GM12878 (cell line): ENCODE measurements at regions not wholly inside any gene's neighbourhood (a gene's known extent, or its start where the extent isn't known, plus 50 kb on each side); places are given as distances from the start of the nearest gene placed in this dataset.

Experiments used
- ATAC-seq: fragments of 200-7000 bp; cut with Tn5 transposase; 3 replicates; pipeline ENCODE4 v1.9.1; 2020; ENCODE audit warnings: mild to moderate bottlenecking, moderate library complexity
- BruUV-seq: library from RNA; stranded (reverse); fragments of 400-500 nt; replicated peaks from 2 replicates; lab custom pipeline; 2021; lab: Mats Ljungman, UMichigan
- CTCF ChIA-PET: fragments of 300-600 bp; sonication (Branson Sonifier 250); formaldehyde crosslinking; extraction: SDS; loops from one replicate; lab custom pipeline; 2021; ENCODE audit warnings: inconsistent platforms; lab: Yijun Ruan, JAX
- POLR2A ChIA-PET: fragments of 350-600 bp; formaldehyde crosslinking; extraction: SDS; loops from one replicate; lab custom pipeline; 2021; ENCODE audit warnings: inconsistent platforms; lab: Charles Lee
- RAD21 ChIA-PET: fragments of 300-600 bp; sonication (Branson Sonifier 250); formaldehyde crosslinking; loops from one replicate; lab custom pipeline; 2023; ENCODE audit warnings: antibody characterized with exemption; ENCODE audit not compliant: unreplicated experiment; lab: Charles Lee
- SMC1A ChIA-PET: fragments of 300-600 bp; sonication (Branson Sonifier 250); formaldehyde crosslinking; loops from one replicate; lab custom pipeline; 2023; ENCODE audit not compliant: unreplicated experiment, uncharacterized antibody; lab: Charles Lee
- DNase-seq: peaks from one replicate; pipeline ENCODE4 v3.0.0-alpha.2; 2011; ENCODE audit warnings: low read depth, low spot score
- FAIRE-seq: peaks from 3 replicates; lab custom pipeline; 2011; peaks lifted over from hg19 to GRCh38; lab: Jason Lieb, UNC
- H2AFZ ChIP-seq: 2 replicates; pipeline ENCODE4 v1.6.0; 2011; ENCODE audit warnings: low read depth, low read length, control low read depth; ENCODE audit not compliant: control insufficient read depth
- H3K27ac ChIP-seq: 2 replicates; pipeline ENCODE4 v1.5.1; 2011; ENCODE audit warnings: control low read depth; ENCODE audit not compliant: control insufficient read depth, insufficient read depth
- H3K27me3 ChIP-seq, 2 experiments: replicated peaks in 1 of 2; 2 replicates each; pipeline versions ENCODE4 v1.6.0 to v1.6.1; 2011; ENCODE audit warnings: low read length in 1 of 2; ENCODE audit not compliant: control insufficient read depth in 2 of 2, insufficient read depth in 2 of 2
- H3K36me3 ChIP-seq, 2 experiments: 2 replicates each; pipeline ENCODE4 v1.5.1; 2011; ENCODE audit warnings: low read length in 1 of 2; ENCODE audit not compliant: control insufficient read depth in 2 of 2, insufficient read depth in 2 of 2
- H3K4me1 ChIP-seq: 2 replicates; pipeline ENCODE4 v1.6.1; 2011; ENCODE audit warnings: mild to moderate bottlenecking, low read length, moderate library complexity, mixed read lengths; ENCODE audit not compliant: control insufficient read depth, insufficient read depth
- H3K4me2 ChIP-seq: 2 replicates; pipeline ENCODE4 v1.6.0; 2011; ENCODE audit warnings: control low read depth; ENCODE audit not compliant: control insufficient read depth, insufficient read depth
- H3K4me3 ChIP-seq: fragments of 200-600 bp; sonication (generic); 2 replicates; pipeline ENCODE4 v1.5.1; 2016
- H3K79me2 ChIP-seq: 2 replicates; pipeline ENCODE4 v1.6.0; 2011; ENCODE audit warnings: low read length; ENCODE audit not compliant: control insufficient read depth, insufficient read depth
- H3K9ac ChIP-seq: 2 replicates; pipeline ENCODE4 v1.8.0; 2011; ENCODE audit warnings: low read length, control low read depth, mixed read lengths; ENCODE audit not compliant: control insufficient read depth, insufficient read depth
- H3K9me3 ChIP-seq: replicated peaks from 3 replicates; pipeline ENCODE4 v1.5.1; 2011; ENCODE audit warnings: mild to moderate bottlenecking, low read length; ENCODE audit not compliant: control insufficient read depth, insufficient read depth
- H4K20me1 ChIP-seq: 2 replicates; pipeline ENCODE4 v1.6.0; 2011; ENCODE audit not compliant: control insufficient read depth, insufficient read depth
- ATF7 ChIP-seq: fragments of 450-650 bp; IDR thresholded peaks from 2 replicates; pipeline ENCODE4 v1.6.1; 2016; ENCODE audit warnings: low read depth, mild to moderate bottlenecking
- BRCA1 ChIP-seq: IDR thresholded peaks from 2 replicates; pipeline ENCODE4 v1.6.1; 2011; ENCODE audit warnings: low read depth, low read length, improper control_type of control experiment
- CHD2 ChIP-seq: IDR thresholded peaks from 2 replicates; pipeline ENCODE4 v1.6.1; 2011; ENCODE audit warnings: low read depth, low read length, improper control_type of control experiment, borderline replicate concordance
- ESRRA ChIP-seq: IDR thresholded peaks from 2 replicates; pipeline ENCODE4 v1.6.1; 2012; ENCODE audit warnings: mild to moderate bottlenecking, low read length, improper control_type of control experiment
- FOXM1 ChIP-seq: IDR thresholded peaks from 2 replicates; pipeline ENCODE4 v1.6.1; 2012; ENCODE audit warnings: low read depth, mild to moderate bottlenecking, inconsistent platforms, low read length, moderate library complexity
- HDAC2 ChIP-seq: fragments of 200-600 bp; sonication (generic); IDR thresholded peaks from 2 replicates; pipeline ENCODE4 v1.6.1; 2017
- KDM1A ChIP-seq: fragments of 200-600 bp; sonication (generic); IDR thresholded peaks from 2 replicates; pipeline ENCODE4 v1.6.1; 2016; ENCODE audit warnings: borderline replicate concordance
- MYB ChIP-seq: fragments of 150-350 bp; IDR thresholded peaks from 2 replicates; pipeline ENCODE4 v1.6.1; 2014; ENCODE audit warnings: mild to moderate bottlenecking, low read depth, low read length, borderline replicate concordance
- NR2F1 ChIP-seq: fragments of 450-650 bp; conservative IDR thresholded peaks from 2 replicates; pipeline ENCODE4 v1.6.1; 2017; ENCODE audit warnings: mild to moderate bottlenecking
- PAX5 ChIP-seq: IDR thresholded peaks from 2 replicates; pipeline ENCODE4 v1.6.1; 2011; ENCODE audit warnings: low read depth, low read length, borderline replicate concordance
- RUNX3 ChIP-seq: IDR thresholded peaks from 2 replicates; pipeline ENCODE4 v1.6.1; 2012; ENCODE audit warnings: low read length, inconsistent platforms
- SMAD1 ChIP-seq: fragments of 450-650 bp; IDR thresholded peaks from 2 replicates; pipeline ENCODE4 v1.6.1; 2018; ENCODE audit warnings: mild to moderate bottlenecking, low read depth; ENCODE audit not compliant: partially characterized antibody
- SREBF2 ChIP-seq: IDR thresholded peaks from 2 replicates; pipeline ENCODE4 v1.6.1; 2012; ENCODE audit warnings: mild to moderate bottlenecking, low read length
- SUZ12 ChIP-seq: fragments of 200-600 bp; sonication (generic); IDR thresholded peaks from one replicate; pipeline ENCODE4 v1.6.1; 2018; ENCODE audit warnings: antibody characterized with exemption, mild to moderate bottlenecking; ENCODE audit not compliant: unreplicated experiment
- WGBS: methylation state at CpG from one replicate; pipeline ENCODE4 v1.1.6; 2016; ENCODE audit warnings: low lambda C conversion rate; ENCODE audit not compliant: insufficient replicate concordance, insufficient coverage; ENCODE audit errors: missing lambda C conversion rate; 5-methylcytosine and 5-hydroxymethylcytosine counted together
- in situ Hi-C: fragments of 300-500 bp; cut with MboI; formaldehyde crosslinking; loops from 9 replicates; pipeline ENCODE4 v1.14.3; 2018; ENCODE audit warnings: mixed read lengths
- intact Hi-C: fragments of 100-400 bp; cut with micrococcal nuclease; formaldehyde crosslinking; loops from one replicate; pipeline ENCODE4 v1.14.2; 2022; ENCODE audit not compliant: unreplicated experiment
- TF ChIP-seq, protein P1 (sequence below): fragments of 450-650 bp; IDR thresholded peaks from 2 replicates; pipeline ENCODE4 v1.6.1; 2017; ENCODE audit warnings: borderline replicate concordance

DNA sequence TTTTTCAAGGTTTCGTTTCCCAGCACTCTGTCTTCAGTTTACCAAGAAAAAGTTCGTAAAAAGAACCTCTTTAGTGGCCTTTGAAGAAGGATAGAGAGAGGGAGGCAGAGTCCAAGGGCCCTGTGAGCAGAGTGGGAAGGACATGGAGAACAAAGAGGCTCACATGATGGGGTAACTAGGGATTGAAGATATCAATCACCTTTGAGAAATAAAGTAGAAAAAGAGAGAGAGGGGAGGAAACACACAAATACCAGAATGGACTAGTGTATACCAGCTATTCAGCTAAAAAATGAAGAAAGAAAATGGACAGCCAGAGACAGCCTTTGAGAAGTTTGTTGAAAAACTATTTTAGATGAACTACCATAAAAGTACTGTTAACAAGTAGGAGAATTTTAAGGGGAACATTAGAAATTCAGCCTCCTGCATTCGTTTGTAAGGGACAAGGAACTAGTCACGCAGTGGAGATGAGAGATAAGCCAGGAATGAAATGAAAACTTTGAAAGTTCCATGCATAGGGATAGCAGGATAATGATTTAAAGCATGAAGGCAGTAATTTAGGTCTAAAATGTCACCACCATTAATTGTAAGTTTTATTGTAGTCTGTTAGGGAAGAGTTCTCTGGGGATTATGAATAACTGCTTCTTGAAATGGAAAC lies 82.1 kb downstream of the SPTSSA start (continued):
- TF ChIP-seq, protein P1, sequence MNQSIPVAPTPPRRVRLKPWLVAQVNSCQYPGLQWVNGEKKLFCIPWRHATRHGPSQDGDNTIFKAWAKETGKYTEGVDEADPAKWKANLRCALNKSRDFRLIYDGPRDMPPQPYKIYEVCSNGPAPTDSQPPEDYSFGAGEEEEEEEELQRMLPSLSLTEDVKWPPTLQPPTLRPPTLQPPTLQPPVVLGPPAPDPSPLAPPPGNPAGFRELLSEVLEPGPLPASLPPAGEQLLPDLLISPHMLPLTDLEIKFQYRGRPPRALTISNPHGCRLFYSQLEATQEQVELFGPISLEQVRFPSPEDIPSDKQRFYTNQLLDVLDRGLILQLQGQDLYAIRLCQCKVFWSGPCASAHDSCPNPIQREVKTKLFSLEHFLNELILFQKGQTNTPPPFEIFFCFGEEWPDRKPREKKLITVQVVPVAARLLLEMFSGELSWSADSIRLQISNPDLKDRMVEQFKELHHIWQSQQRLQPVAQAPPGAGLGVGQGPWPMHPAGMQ = no peak
- TF ChIP-seq RUNX3 = no peak
- TF ChIP-seq, all 136 proteins: peak for 0

DNA sequence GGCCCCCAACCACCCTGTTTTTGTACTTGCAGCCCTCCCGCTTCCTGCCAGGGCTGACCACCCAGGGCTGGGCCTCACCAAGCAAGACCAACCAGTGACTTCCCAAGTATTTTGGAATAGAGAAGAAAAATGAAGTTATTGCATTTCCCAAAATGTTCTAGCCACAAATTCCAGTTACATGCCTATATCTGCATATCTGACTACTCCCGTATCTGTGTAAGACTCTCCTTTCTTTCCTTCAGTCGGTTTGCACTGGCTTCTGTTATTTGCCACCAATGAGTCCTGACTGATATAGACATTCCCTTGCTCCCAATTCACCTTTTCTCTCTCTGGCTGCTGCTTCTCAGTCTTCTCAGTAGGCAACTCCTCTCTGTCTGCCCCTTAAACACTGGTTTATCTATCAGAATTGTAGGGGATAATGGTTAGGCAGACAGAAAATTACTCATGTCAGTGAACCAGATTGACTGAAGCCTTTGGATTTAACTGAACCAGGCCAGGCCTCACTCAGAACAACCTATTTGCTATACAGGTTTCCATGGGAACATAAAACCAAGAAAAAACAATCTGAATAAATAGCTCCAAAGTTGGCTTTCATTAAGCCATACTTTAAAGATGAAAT lies 85.3 kb downstream of the SPTSSA start:
- 37% methylated on average over 3 of the region's 3 CpGs for WGBS
- ChIA-PET POLR2A (interaction anchor here (0.6 kb wide), 1 partner anchor 22 kb away, joined by 4 read pairs; no protein-coding TSS in a partner anchor), SMC1A (interaction anchor here (0.6 kb wide), 1 partner anchor 108 kb away, joined by 3 read pairs; no protein-coding TSS in a partner anchor)

More for the DNA sequence above, 85.3 kb downstream of the SPTSSA start:
- ChIA-PET RAD21 (no interaction called here), CTCF (no interaction called here)
- H3K9ac ChIP-seq = no peak overlapping the region
- no peak overlapping the region for H3K4me2 ChIP-seq
- H3K36me3 ChIP-seq = no peaks in the 10 kb centered on the region
- H3K79me2 ChIP-seq = no peaks in the 10 kb centered on the region
- no peak for TF ChIP-seq SMAD1
- TF ChIP-seq HDAC2 = no peak
- no peak for TF ChIP-seq ATF7
- no peak for TF ChIP-seq PAX5
- TF ChIP-seq SUZ12 = no peak
- TF ChIP-seq KDM1A = no peak
- no peak for TF ChIP-seq BRCA1
- no peak for TF ChIP-seq SREBF2
- no peak for TF ChIP-seq ESRRA
- TF ChIP-seq CHD2 = no peak
- TF ChIP-seq, protein P1 = no peak
- no peak for TF ChIP-seq FOXM1
- no peak for TF ChIP-seq NR2F1
- no peak for TF ChIP-seq MYB
- ATAC-seq = no peak
- in situ Hi-C loops = no loop called here
- no peak overlapping the region for H3K27ac ChIP-seq
- no peak overlapping the region for H2AFZ ChIP-seq
- no peak for FAIRE-seq
- BruUV-seq = no TSS peak
- no peaks in the 10 kb centered on the region for H3K9me3 ChIP-seq
- H3K4me3 ChIP-seq = no peak overlapping the region
- H3K4me1 ChIP-seq = no peaks in the 10 kb centered on the region
- DNase-seq = no peak
- intact Hi-C loops = no loop called here
- H4K20me1 ChIP-seq = no peaks in the 10 kb centered on the region
- H3K27me3 ChIP-seq = 0 out of 4 replicates have a peak, but pooled peaks cover 0 to 3% of the 10 kb centered on the region in 2 experiments
